Left lung (tissue), 4 donors: ENCODE measurements at regions not wholly inside any gene's neighbourhood (a gene's known extent, or its start where the extent isn't known, plus 50 kb on each side); places are given as distances from the start of the nearest gene placed in this dataset.
A peak's percentile ranks its signal among the peaks of the same experiment; 100 is the strongest.

Experiments
- ATAC-seq: fragments of 200-7000 bp; cut with Tn5 transposase; one replicate; pipeline ENCODE4 v1.9.1; 2020; ENCODE audit warnings: moderate library complexity
- DNase-seq, 4 donors: peaks; one replicate each; pipeline ENCODE4 v3.0.0-alpha.2; 2013 to 2020
- H3K27ac ChIP-seq, 2 donors: fragments of 200-600 bp; sonication (generic) in 1 of 2; one replicate each; pipeline versions ENCODE4 v1.5.0 to v1.8.0; 2020 to 2021
- H3K27me3 ChIP-seq, 2 donors: fragments of 200-600 bp; sonication (generic) in 1 of 2; one replicate each; pipeline versions ENCODE4 v1.5.0 to v1.8.0; 2020 to 2021
- H3K36me3 ChIP-seq, 2 donors: fragments of 200-600 bp; sonication (generic) in 1 of 2; one replicate each; pipeline versions ENCODE4 v1.5.0 to v1.8.0; 2020 to 2021
- H3K4me1 ChIP-seq, 2 donors: fragments of 200-600 bp; one replicate each; pipeline ENCODE4 v1.8.0; 2021
- H3K4me3 ChIP-seq, 2 donors: fragments of 200-600 bp; sonication (generic) in 1 of 2; one replicate each; pipeline versions ENCODE4 v1.5.0 to v1.8.0; 2020 to 2021; ENCODE audit warnings: mild to moderate bottlenecking in 1 of 2
- H3K9me3 ChIP-seq, 2 donors: fragments of 200-600 bp; sonication (generic) in 1 of 2; one replicate each; pipeline versions ENCODE4 v1.5.0 to v1.8.0; 2020 to 2021
- CTCF ChIP-seq, 2 donors: fragments of 200-600 bp; sonication (generic) in 1 of 2; IDR thresholded peaks; one replicate each; pipeline versions ENCODE4 v1.5.0 to v1.8.0; 2021; ENCODE audit warnings: antibody characterized with exemption in 2 of 2
- intact Hi-C, 2 donors: fragments of 100-400 bp; cut with DNase I; formaldehyde crosslinking; loops; one replicate each; pipeline versions ENCODE4 v1.11.2 to v1.14.2; 2022
- donor health status: DM: no; HTN: yes; CAD: no.
- donor health status: DM: no; HTN: no; CAD: no.

DNA sequence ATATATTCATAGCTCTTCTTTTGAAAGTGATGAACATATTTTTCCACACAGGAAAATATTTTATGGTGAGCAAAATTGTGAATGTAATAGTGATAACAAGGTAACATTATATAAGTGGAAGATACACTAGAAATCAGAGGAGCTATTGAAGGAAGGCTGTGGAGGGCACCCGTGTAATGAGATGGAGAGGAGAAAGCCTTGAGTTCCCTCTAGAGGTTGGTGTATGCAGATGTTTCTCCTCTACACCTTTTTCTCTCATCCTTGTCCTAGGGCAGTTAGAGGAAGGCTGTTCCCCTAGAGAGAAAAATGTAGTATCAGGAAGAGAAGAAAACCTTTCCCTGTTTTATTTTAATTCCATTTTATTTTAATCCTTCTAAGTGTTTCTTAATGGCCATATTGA, 54.6 kb upstream of the NRG3 start:
- Histone ChIP-seq H3K36me3 (no peaks in the 10 kb centered on the region), H3K4me3 (no peak overlapping the region), H3K4me1 (no peaks in the 10 kb centered on the region), H3K27me3 (no peaks in the 10 kb centered on the region), H3K9me3 (peaks cover 0 to 1% of the 10 kb centered on the region in 2 donors), H3K27ac (no peak overlapping the region)
- ATAC-seq (peak; percentile 79), DNase-seq (no peak)
- intact Hi-C loops: no loop called here
- TF ChIP-seq CTCF (IDR thresholded peaks at IDR 0.05): no peak
